NCI-H1092 treated with DMSO at 0.1 percent for 48 hours (cell line): ENCODE measurements at regions not wholly inside any gene's neighbourhood (a gene's known extent, or its start where the extent isn't known, plus 50 kb on each side); places are given as distances from the start of the nearest gene placed in this dataset.

Experiments used
- DNase-seq: peaks from one replicate; lab custom pipeline; 2025; lab: John Stamatoyannopoulos, UW

- DNase-seq: no peak
Measured at GRCh38 chr5:8857051-8857450, 688.8 kb downstream of the SEMA5A start.

GRCh38 chr5:8861764-8862163 is 684.1 kb downstream of the SEMA5A start:
- DNase-seq: no peak

- no peak for DNase-seq
Measured at GRCh38 chr5:8864053-8864452, 681.8 kb downstream of the SEMA5A start.

- DNase-seq: no peak
Measured at GRCh38 chr5:8865266-8865665, 680.6 kb downstream of the SEMA5A start.

- no peak for DNase-seq
Measured at GRCh38 chr5:8865686-8866374, 680.0 kb downstream of the SEMA5A start.

- DNase-seq: no peak
Measured at GRCh38 chr5:8868283-8868682, 677.6 kb downstream of the SEMA5A start.

- DNase-seq: no peak
Measured at GRCh38 chr5:8869932-8870331, 675.9 kb downstream of the SEMA5A start.

GRCh38 chr5:8870349-8870958 is 675.4 kb downstream of the SEMA5A start:
- no peak for DNase-seq

GRCh38 chr5:8870959-8871355 is 674.9 kb downstream of the SEMA5A start:
- DNase-seq: no peak

- no peak for DNase-seq
Measured at GRCh38 chr5:8871446-8871845, 674.4 kb downstream of the SEMA5A start.

- no peak for DNase-seq
Measured at GRCh38 chr5:8875722-8876121, 670.2 kb downstream of the SEMA5A start.

- DNase-seq: no peak
Measured at GRCh38 chr5:8879248-8879647, 666.6 kb downstream of the SEMA5A start.

GRCh38 chr5:8884029-8884428 is 661.8 kb downstream of the SEMA5A start:
- DNase-seq: no peak

GRCh38 chr5:8892926-8893325 is 652.9 kb downstream of the SEMA5A start:
- no peak for DNase-seq

- no peak for DNase-seq
Measured at GRCh38 chr5:8894031-8894430, 651.8 kb downstream of the SEMA5A start.

- DNase-seq: no peak
Measured at GRCh38 chr5:8895062-8895461, 650.8 kb downstream of the SEMA5A start.

- DNase-seq: no peak
Measured at GRCh38 chr5:8895599-8895998, 650.3 kb downstream of the SEMA5A start.

- no peak for DNase-seq
Measured at GRCh38 chr5:8897316-8897715, 648.6 kb downstream of the SEMA5A start.

GRCh38 chr5:8905021-8905420 is 640.9 kb downstream of the SEMA5A start:
- DNase-seq: no peak

GRCh38 chr5:8906303-8906967 is 639.4 kb downstream of the SEMA5A start:
- DNase-seq: no peak

GRCh38 chr5:8907168-8907868 is 638.6 kb downstream of the SEMA5A start:
- DNase-seq: no peak

- DNase-seq: no peak
Measured at GRCh38 chr5:8908055-8908683, 637.7 kb downstream of the SEMA5A start.
